MG63 (cell line): ENCODE measurements at regions not wholly inside any gene's neighbourhood (a gene's known extent, or its start where the extent isn't known, plus 50 kb on each side); places are given as distances from the start of the nearest gene placed in this dataset.

Experiments
- DNase-seq: peaks from one replicate; pipeline ENCODE4 v3.0.0-alpha.2; 2020
- H3K27me3 ChIP-seq: fragments of 250-450 bp; sonication (Bioruptor Pico); 2 replicates; pipeline ENCODE4 v1.5.1; 2020; ENCODE audit warnings: mild to moderate bottlenecking, moderate library complexity
- H3K36me3 ChIP-seq: fragments of 250-450 bp; sonication (Bioruptor Pico); 2 replicates; pipeline ENCODE4 v1.5.1; 2020; ENCODE audit warnings: mild to moderate bottlenecking, moderate library complexity
- H3K4me3 ChIP-seq: fragments of 250-450 bp; sonication (Bioruptor Pico); 2 replicates; pipeline ENCODE4 v1.5.1; 2020; ENCODE audit warnings: mild to moderate bottlenecking, moderate library complexity
- H3K9me3 ChIP-seq: fragments of 250-450 bp; sonication (Bioruptor Pico); 2 replicates; pipeline ENCODE4 v1.5.1; 2020; ENCODE audit warnings: mild to moderate bottlenecking, moderate library complexity

DNA sequence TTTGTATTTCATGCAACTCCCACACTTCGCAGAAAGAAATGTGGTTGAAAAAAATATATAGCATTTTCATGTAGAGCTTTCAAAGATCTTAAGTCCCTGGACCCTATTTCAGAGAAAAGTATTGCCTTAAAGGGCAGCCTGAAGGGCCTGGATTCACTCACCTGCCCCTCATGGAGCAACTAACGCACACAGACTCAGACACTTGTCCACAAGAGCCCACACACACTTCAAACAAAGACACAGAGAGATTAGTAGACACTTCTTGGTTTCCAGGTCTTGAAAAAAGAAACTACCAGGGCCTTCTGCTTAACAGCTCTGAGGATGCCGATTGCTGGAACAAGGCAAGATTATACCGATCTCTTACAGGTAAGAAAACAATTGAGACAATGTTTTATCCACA, 122.2 kb downstream of the ZBTB18 start:
- Histone ChIP-seq H3K4me3 (no peak overlapping the region), H3K36me3 (no peaks in the 10 kb centered on the region), H3K9me3 (no peaks in the 10 kb centered on the region), H3K27me3 (no peaks in the 10 kb centered on the region)
- no peak for DNase-seq

DNA sequence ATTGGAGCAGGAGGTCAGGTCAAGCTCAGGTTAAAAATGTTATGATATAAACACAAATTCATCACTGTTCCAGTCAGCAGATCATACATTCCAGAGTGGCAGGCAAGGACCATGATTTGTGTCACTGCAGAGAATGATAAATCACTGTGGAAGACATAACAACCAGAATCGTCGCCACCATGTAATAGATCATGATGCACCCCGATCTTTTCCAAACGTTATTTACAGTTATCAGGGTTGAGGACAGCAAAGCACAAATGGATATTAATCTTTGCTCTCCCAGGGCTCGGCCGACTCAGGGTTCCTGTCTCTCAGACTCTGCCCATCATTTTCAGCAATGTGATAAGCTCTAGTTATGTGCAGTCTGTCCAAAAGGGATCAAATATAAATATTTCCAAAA, 122.7 kb downstream of the ZBTB18 start:
- Histone ChIP-seq H3K36me3 (no peaks in the 10 kb centered on the region), H3K4me3 (no peak overlapping the region), H3K9me3 (no peaks in the 10 kb centered on the region), H3K27me3 (no peaks in the 10 kb centered on the region)
- DNase-seq: no peak

DNA sequence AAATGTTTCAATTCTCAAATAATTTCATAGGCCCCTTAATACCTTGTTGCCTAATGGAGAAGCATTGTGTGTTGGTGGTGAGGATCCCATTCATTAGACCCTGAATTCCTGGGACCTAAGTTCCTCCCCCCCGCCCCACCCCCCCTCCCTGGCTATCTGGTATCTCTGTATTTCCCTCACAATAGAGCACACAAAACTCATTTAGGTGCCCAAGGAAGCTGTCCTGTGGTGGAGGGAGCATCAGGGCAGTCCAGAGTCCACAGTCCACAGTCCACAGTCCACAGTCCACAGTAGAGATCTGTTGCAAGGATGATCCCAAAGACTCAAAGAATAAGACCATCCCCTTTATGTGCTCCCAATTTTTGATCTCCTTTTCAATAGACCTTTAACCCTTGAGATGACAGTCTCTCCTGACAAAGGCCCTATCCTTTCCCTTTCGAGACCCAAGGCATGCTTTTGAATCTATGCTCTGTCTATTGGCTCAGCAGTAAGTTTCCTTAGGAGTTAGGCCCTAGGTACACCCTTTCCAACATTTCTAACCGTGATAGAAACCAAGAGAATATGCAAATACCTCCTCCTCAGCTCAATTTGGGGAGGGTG, 123.9 kb downstream of the ZBTB18 start:
- Histone ChIP-seq H3K36me3 (no peaks in the 10 kb centered on the region), H3K27me3 (no peaks in the 10 kb centered on the region), H3K9me3 (no peaks in the 10 kb centered on the region; the same call in 1 of the 2 replicates), H3K4me3 (no peak overlapping the region)
- no peak for DNase-seq

DNA sequence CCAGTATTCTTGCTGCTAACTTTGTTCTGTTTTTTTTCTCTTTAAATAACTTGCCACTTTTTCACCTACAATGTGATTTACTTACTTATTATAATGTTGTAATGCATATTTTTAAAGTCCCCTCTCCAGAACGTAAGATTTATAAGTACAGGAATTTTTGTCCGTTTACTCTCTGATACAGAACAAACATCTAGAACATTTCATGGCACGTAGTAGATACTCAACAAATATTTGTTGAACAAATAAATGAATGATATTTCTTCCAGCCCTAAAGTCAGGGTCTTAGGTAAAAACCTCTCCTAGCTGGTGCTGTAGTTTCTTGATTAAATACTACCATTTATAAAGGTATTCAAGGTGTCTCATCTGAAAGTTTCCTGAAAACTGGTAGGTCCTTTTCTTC, 125.1 kb downstream of the ZBTB18 start:
- no peaks in the 10 kb centered on the region for H3K27me3 ChIP-seq
- H3K9me3 ChIP-seq: no peaks in the 10 kb centered on the region; the same call in 1 of the 2 replicates
- no peak for DNase-seq
- no peaks in the 10 kb centered on the region for H3K36me3 ChIP-seq
- H3K4me3 ChIP-seq: no peak overlapping the region

DNA sequence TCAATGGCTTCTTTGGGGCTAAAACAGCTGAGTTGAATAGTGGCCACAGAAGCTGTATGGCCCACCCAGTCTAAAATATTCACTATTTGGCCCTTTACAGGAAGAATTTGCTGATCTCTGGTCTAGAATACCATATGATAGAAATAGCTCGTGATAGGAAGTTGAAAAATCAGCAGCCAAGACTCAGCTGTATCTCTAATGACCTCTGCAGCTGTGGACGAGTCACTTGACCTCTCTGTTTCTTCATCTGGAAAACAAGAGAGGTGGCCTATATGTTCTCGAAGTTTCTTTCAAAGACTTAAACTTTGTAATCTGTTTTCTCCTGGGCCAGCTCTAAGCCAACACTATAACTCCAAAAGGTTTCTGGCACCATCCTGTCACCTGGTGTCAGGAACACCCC, 129.2 kb downstream of the ZBTB18 start:
- Histone ChIP-seq H3K9me3 (no peaks in the 10 kb centered on the region; the same call in 1 of the 2 replicates), H3K36me3 (no peaks in the 10 kb centered on the region), H3K4me3 (no peak overlapping the region), H3K27me3 (no peaks in the 10 kb centered on the region)
- no peak for DNase-seq

DNA sequence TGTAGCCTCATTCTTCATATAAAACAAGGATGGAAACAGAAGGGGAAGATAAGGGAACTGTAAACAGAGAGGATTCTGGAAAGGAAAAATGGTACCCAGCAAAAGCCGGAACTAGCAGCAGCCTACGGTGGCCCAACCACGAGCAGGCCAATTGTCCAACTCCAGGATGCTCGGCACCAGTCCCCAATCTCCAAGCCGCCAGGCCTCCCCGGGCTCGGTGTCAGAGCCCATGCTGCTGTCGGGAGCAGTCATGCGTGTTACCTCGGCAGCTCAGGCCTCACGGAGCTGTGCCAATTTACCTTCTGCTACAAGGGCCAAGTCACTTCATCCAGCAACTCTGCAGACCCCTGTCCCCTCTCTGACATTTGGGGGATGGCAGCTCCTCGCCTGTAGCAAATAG, 130.8 kb downstream of the ZBTB18 start:
- no peak for DNase-seq
- H3K4me3 ChIP-seq: no peak overlapping the region
- no peaks in the 10 kb centered on the region for H3K27me3 ChIP-seq
- H3K36me3 ChIP-seq: no peaks in the 10 kb centered on the region
- no peaks in the 10 kb centered on the region; the same call in 1 of the 2 replicates for H3K9me3 ChIP-seq

DNA sequence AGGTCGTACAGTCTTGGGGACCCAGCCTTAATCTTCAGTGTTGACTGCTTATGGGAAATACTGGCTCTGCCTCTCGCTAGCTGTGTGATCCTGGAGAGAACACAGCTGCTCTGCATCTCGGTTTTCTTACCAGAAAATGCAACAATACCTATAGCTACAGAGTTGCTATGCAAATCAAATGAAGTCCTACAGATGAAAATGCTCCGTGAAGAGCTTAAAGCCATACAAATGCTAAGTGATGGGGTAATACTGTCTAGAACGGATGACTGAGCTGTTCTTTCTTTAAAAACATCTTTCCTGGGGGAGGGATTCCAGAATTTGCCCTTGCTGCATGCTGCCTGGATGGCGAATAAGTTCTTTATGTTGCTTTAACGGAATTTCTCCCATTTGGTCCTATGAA, 132.0 kb downstream of the ZBTB18 start:
- Histone ChIP-seq H3K4me3 (no peak overlapping the region), H3K9me3 (no peaks in the 10 kb centered on the region; the same call in 1 of the 2 replicates), H3K27me3 (no peaks in the 10 kb centered on the region), H3K36me3 (no peaks in the 10 kb centered on the region)
- no peak for DNase-seq

DNA sequence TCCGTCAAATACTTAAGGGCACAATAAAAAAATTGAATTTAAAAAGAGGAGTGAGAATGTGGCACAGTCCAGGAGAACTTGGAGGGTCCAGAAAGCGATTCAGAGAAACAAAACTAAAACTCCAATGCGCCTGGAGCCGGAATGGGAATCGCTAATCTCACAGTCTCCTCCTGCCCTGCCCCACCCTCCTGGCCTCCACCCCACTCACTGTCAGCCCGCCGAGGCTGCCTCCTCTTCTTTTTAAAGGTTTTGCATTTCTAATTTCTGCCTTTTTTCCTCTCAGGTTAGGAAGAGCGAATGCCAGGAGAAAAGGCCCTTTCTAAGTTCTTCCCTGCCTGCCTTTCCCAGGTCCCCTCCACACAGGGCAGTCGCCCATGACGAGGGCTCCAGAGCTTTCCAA, 135.3 kb downstream of the ZBTB18 start:
- no peaks in the 10 kb centered on the region for H3K36me3 ChIP-seq
- DNase-seq: no peak
- H3K9me3 ChIP-seq: no peaks in the 10 kb centered on the region; the same call in 1 of the 2 replicates
- H3K4me3 ChIP-seq: no peak overlapping the region
- 0 out of 2 replicates have a peak, but pooled peaks cover 3% of the 10 kb centered on the region for H3K27me3 ChIP-seq

DNA sequence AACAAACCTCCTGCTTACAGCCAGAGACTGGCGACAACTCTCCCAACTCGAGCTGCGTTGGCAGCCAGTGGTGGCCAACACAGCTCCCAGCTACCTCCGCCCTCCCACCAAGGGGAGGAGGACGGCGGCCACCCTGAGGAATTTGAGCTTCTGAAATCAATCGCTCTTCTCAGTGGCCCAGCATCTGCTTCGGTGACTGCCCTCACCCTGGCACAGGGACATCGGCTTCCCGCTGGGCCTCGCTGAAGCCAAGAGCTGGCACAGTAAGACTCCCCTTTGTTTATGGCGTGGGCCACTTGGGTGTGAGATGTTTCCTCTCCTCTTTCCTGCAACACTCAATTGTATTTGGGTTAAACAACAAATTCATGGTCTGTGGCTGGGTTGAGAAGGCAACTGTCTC, 136.2 kb downstream of the ZBTB18 start:
- Histone ChIP-seq H3K9me3 (no peaks in the 10 kb centered on the region; the same call in 1 of the 2 replicates), H3K4me3 (no peak overlapping the region), H3K36me3 (no peaks in the 10 kb centered on the region), H3K27me3 (0 out of 2 replicates have a peak, but pooled peaks cover 3% of the 10 kb centered on the region)
- DNase-seq: peak; percentile 14

DNA sequence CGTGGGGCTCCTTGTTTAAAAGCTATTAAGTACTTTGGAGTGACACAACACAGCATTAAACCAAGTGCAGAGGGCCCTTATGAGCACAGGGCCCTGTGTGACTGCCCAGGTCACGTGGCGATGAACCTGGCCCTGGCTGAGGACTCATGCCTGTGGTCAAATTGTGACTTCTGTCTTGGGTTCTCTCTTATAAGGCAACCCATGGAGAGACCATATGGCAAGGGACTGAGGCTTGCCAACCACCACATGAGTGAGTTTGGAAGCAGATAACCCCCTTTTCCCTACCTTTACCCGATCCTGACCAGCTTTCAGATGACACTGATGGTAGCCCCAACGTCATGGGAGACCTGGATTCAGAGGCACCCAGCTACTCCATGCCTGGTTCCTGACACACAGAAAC, 140.5 kb downstream of the ZBTB18 start:
- Histone ChIP-seq H3K36me3 (no peaks in the 10 kb centered on the region), H3K9me3 (no peaks in the 10 kb centered on the region; the same call in 1 of the 2 replicates), H3K27me3 (peaks cover 6% of the 10 kb centered on the region), H3K4me3 (no peak overlapping the region)
- no peak for DNase-seq

DNA sequence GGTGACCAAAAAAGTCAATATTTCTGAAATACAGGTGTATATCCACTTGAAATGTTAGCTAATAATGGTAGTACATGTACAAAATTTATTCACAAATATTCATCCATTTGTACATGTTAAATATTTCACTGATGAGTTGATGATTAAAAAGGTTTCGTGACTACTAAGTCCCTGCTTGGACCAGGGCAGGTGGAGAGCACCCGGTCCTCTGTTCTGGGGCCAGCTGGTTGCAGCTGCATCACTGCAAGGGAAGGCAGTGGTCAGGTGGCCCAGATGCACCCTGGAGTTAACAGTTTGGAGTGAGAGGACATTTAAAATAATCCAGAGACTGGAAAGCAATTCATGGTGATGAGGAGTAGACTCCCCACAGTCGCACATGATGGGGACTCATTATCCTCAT, 141.2 kb downstream of the ZBTB18 start:
- no peak overlapping the region for H3K4me3 ChIP-seq
- H3K9me3 ChIP-seq: no peaks in the 10 kb centered on the region; the same call in 1 of the 2 replicates
- peaks cover 6% of the 10 kb centered on the region for H3K27me3 ChIP-seq
- no peak for DNase-seq
- H3K36me3 ChIP-seq: no peaks in the 10 kb centered on the region

DNA sequence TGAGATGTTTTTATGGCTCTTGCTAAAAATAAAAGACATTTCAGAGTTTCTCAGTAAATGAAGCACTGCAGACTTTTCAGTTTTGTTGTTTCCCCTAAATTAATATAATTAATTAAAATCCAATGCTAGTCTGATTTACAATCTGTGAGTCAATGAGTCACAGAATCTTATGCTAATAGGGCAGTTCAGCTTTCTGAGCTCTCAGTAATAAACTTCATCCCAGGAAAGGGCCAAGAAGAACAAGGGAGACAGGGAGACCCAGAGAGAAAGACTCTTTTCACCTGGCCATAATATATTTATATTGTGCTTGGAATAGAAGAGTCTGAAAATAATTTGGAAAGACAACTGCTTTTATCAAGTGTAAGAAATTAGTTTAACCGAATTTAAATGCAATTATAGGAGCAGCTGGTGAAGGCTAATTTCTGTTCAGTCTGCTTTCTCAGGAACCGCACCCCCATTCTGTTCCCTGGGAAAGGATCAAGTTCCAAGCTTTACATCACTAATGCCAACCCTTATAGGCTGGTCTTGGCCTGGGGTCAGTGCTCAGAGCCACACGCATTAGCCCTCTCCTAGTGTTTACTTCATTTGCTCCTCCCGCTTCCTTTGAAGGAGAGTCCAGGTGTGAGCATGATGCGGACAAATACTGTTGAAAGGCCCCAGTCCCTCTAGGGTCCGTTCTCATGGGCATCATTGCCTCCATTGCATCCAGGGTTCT, 145.6 kb downstream of the ZBTB18 start:
- Histone ChIP-seq H3K36me3 (no peaks in the 10 kb centered on the region), H3K4me3 (no peak overlapping the region), H3K9me3 (no peaks in the 10 kb centered on the region), H3K27me3 (peaks cover 4% of the 10 kb centered on the region)
- DNase-seq: no peak

DNA sequence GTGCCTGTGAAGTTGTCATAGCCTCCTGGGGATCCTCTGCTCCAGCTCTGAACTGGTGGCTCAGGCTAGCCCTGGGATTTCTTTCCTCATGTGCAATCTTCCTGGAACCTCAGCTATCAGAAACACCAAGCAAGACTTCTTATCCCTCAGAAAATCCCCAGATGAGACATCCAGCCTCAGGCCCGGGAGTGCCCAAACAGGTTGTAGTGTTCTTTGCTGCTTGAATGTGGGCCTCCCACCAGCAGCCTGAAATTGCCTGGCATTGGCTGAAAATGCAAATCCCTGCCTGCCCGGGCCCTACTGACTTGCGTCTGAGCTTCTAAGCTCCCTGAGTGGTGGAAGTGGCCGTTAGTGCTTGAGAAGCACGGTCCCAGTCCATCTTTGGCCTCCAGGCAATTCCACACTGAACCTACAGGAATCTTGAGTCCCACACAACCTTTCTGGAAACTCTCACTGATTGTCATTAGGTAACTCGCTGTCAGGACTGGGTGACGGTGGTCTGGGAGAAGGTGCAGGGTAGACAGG, 146.8 kb downstream of the ZBTB18 start:
- H3K9me3 ChIP-seq: no peaks in the 10 kb centered on the region
- H3K4me3 ChIP-seq: no peak overlapping the region
- peaks cover 1% of the 10 kb centered on the region for H3K27me3 ChIP-seq
- H3K36me3 ChIP-seq: no peaks in the 10 kb centered on the region
- DNase-seq: no peak

DNA sequence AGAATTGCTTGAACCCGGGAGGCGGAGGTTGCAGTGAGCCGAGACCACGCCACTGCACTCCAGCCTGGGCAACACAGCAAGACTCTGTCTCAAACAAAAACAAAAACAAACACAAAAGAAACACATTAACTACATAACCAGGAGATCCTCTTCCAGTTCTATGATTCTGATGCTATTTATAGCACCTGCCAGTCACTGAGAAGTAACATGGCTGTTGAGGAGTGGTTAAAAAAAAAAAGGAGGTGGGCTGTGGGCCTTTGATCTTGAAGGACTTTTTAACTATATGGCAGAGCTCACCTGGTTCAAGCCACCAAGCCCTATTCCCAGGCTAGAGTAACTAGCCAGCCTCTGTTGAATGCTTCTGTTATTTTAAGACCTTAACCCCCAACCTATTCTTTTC, 148.8 kb downstream of the ZBTB18 start:
- Histone ChIP-seq H3K4me3 (no peak overlapping the region), H3K27me3 (peaks cover 5% of the 10 kb centered on the region; the same call in 1 of the 2 replicates), H3K9me3 (no peaks in the 10 kb centered on the region), H3K36me3 (no peaks in the 10 kb centered on the region)
- no peak for DNase-seq

DNA sequence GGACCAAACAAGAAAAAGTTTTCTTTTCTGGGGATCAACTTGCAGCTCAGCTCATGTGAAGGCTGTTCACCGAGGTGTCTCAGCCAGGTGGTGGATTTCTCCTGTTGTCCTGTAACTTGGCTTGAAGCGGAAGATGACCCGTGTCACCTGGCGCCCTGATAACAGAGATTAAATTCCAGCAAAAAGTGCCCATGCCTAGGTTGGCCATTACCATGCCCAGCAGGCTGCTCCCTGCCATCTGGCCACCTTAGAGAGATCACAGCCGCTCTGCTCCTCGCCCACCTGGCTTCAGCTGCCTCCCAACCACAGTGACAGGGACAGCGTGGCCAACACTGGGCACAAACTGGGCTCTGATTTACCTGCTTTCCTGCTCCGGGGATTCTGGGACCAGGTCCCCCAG, 149.5 kb downstream of the ZBTB18 start:
- Histone ChIP-seq H3K4me3 (no peak overlapping the region), H3K27me3 (peaks cover 5% of the 10 kb centered on the region; the same call in 1 of the 2 replicates), H3K36me3 (no peaks in the 10 kb centered on the region), H3K9me3 (no peaks in the 10 kb centered on the region)
- DNase-seq: no peak

DNA sequence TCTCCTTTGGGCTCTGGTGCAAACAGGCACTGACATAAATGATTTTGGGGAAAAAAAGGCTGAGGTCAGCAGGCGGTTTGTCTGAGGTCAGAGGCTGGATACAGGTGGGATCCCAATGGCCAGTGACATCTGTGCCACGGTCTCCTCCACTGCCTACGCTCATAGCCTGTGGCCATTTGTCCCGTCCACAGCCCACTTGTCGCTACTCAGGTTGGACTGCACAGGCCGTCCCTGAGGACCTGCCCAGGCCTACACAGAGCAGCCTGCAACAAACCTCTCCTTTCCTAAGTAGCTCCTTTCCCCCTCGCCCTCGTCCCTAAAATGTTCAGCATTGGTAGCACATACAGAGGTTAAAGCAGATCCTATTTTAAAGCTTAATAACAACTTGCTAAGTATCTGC, 150.7 kb downstream of the ZBTB18 start:
- Histone ChIP-seq H3K4me3 (no peak overlapping the region), H3K27me3 (peaks cover 11% of the 10 kb centered on the region; the same call in 1 of the 2 replicates), H3K9me3 (no peaks in the 10 kb centered on the region), H3K36me3 (no peaks in the 10 kb centered on the region)
- DNase-seq: no peak

DNA sequence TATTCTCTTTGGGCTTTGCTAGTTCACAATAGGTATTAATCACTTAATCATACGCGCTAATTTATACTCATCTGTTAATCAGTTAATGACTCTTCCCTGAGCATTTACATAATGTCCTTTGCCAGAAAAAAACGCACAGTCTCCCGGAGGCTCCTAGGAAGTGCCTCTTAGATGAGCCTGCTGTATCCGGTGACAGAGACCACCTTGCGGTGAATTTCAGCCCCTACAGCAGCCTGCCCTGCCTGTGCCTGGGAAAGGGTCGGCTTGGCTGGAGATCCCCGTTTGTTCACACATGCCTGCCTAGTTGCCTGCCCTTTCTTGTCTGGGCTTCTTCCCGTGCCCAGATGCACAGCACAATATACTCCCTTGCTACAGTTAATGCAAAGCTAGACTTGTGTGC, 152.9 kb downstream of the ZBTB18 start:
- H3K36me3 ChIP-seq: no peaks in the 10 kb centered on the region
- no peak overlapping the region for H3K4me3 ChIP-seq
- peaks cover 22% of the 10 kb centered on the region for H3K27me3 ChIP-seq
- DNase-seq: no peak
- H3K9me3 ChIP-seq: no peaks in the 10 kb centered on the region

DNA sequence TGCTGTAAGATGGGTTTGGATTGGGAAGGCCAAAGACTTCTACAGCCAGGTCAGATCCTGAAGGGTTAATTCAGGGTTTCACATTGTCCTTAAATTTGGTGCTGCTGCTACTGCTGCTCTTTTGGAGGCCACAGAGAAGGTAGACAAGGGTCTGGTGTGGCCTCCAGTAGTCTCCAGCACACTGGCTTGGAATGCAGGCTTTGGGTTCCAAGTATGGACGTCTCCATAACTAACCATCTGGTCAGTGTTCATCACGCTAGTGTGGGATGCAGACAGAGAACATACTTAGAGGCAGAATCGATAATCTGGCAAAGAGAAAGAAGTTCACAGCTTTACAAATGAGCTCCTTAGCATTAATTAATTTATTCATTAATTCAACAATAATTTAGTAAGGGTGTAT, 154.1 kb downstream of the ZBTB18 start:
- H3K36me3 ChIP-seq: no peaks in the 10 kb centered on the region
- H3K9me3 ChIP-seq: no peaks in the 10 kb centered on the region
- peaks cover 26% of the 10 kb centered on the region for H3K27me3 ChIP-seq
- DNase-seq: no peak
- H3K4me3 ChIP-seq: no peak overlapping the region
